NCI-H2107 (cell line): ENCODE measurements at regions not wholly inside any gene's neighbourhood (a gene's known extent, or its start where the extent isn't known, plus 50 kb on each side); places are given as distances from the start of the nearest gene placed in this dataset.

Experiments
- DNase-seq: peaks from one replicate; lab custom pipeline; 2025; lab: John Stamatoyannopoulos, UW

DNA sequence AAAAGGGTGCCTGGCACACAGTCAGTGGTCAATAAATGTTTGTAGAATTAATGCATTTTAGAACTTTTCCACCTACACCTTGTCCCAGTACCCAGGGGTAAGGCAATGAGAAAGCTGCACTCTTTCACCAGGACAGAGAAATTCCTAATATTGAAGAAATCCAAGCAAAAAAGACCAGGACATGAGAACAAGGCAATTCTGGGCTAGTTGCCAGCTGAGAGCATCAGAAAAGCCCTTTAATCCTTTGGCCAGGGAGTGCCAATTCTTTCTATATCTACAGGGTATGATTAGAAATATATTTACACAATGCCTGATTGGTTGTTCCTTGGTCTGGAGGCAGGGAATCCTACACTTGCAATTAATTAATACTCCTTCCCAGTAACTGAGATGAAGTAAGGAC, 492.4 kb upstream of the NFIA start:
- DNase-seq, result no peak

DNA sequence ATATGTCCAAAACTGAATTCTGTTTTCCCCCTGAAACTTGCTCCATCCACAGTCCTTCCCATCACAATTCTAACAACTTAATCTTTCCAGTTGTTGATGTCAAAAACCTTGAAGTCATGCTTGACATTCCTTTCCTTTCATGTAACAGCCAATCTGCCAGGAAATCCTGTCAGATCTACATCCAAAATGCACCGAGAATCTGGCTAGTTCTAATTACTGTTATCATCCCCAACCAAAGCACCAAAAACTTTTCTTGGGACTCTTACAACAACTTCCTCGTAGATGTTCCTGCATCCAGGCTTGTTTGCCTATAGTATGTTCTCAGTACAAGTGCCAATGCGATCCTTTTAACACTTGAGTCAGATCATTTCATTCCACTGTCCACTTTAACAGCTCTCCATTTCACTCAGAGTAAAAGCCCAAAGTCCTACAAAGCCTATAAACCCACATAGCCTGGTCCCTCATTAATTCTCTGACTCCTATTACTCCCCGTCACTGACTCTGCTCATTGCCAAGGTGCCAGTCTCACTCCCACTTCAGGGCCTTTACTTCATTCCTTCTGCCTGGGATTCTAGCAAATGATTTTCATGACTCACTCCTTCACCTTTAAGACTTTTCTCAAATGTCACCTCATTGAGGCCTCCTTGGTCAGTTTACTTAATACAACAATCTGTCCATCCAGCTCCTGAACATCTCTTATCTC, 493.2 kb upstream of the NFIA start:
- no peak for DNase-seq

- no peak for DNase-seq
Measured at GRCh38 chr1:60584371-60584770, 498.0 kb upstream of the NFIA start.

GRCh38 chr1:60583696-60584095, 498.7 kb upstream of the NFIA start:
- DNase-seq, result no peak

GRCh38 chr1:60581455-60582220, 500.7 kb upstream of the NFIA start:
- no peak for DNase-seq

DNA sequence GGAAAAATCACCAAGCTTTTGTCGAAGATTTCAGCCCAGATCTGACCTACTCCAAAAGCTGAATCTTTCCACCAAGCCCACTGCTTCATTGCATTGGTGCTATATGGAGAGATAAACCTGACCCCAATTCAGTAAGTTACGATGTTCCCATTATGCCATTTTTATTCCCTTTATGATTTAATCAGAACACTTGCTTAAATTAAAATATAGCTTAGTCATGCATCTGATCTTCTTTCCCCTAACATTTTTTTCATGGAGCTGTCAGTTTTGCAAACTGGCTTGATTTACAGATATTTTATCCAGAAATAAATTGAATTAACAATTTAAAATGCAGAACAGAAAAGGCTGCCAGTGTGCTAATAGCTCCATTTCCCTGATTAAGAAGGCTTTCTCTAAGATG, 503.5 kb upstream of the C1orf87 start:
- DNase-seq, result no peak

DNA sequence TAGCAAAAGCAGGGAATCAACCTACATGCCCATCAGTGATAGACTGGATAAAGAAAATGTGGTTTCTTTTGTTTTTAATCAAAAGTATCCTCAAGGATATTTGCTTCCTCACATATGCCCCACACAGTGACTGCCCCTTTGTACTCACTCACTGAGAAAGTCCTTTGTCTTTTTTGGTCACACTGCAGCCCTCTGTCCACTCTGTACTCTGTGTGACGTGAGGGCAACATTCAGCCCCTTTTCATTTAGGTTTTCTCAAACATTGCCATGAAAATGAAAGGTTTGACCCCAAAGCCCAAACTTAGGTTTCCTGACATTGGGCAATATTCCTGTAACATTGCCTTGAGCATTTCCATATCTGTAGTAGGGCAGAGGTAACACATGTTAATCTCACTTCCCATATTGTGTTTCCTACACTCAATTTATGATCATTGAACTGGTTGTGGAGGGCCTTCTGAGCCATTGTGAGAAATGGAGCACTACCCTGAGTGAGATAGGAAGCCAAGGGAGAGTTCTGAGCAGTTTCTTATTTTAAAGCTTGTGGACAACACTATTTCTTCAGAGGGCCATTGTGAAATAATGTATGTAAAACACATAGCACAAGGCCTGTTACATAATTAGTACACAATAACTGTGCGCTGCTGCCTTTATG, 501.9 kb upstream of the C1orf87 start:
- no peak for DNase-seq

DNA sequence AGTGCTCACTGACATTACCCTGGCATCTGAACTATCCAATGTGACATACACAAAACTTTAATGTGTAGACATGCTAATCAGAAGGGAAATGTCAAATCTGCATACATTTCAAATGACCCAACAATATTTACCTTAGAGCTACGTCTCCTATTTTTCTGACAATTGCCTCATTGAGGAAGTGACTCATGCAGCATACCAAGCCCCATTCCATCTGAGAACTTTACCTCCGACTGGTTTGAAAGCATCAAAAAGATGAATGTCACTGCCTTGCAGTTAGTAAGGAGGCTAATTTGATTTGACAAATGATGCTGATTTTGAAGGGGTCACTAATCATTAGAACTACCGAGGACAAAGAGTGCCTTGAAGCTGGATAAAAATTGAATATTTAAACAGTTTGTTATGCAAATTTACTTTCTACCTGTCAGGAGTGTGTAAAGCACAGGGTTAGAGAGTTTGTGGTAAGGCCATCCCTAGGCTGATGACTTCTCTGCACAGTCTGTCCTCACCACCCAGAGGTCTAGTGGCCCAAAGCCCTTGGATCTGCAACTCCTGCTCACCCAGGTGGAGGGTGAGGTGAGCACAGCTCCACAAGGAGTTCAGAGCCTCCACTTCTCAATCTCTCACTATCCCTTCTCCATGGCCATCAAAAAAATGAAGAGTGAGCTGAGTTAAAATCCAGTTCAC, 500.3 kb upstream of the C1orf87 start:
- DNase-seq, result no peak

DNA sequence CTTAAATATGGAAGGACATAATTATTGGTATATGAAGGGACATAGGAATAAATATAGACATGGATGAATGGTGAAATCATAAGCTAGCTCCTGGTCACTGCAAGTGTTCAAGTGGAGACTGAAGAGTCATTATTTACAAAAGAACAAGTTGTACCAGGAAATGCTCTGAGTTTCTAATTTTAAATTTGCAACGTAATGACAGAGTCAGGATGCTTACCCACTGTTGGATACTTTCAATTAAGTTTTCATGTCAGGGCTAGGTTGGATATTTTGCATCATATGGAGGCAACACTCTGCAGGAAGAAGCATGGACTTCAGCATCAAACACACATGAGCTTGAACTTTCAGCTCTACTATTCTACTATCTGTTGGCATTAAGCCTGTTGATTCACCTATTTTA, 499.6 kb upstream of the C1orf87 start:
- DNase-seq, result no peak

DNA sequence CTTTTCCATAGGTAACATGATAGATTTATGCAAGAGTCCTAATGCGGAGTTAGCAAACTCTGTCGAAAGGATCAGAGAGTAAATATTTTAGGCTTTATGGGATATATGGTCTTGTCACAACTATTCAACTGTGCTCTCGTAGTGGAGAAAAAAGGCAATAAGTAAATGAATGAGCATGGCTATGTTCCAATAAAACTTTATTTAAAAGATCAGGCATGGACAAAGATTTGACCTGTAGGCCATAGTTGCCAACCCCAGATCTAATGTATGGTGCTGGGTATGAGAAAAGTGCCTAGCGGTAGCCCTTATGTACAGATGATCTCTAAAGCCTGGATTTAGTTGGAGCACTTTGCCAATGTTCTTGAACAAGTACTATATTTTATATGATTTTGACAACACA, 498.8 kb upstream of the C1orf87 start:
- DNase-seq, result no peak

DNA sequence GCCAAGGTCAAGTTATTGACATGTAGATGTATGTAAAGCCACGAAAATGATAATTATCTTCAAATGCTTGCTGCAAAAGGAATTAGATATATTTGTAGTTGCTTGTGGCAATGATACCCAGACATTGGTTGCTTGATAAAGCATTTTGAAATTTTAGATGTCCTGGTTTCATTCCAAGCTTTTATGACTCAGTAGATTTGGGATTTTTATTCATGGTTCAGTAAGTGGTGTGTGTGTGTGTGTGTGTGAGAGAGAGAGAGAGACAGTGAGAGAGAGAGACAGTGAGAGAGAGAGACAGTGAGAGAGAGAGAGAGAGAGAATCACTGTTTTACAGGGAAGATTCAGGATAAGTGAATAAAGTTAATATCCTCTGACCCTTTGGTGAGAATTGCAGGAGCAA, 498.2 kb upstream of the C1orf87 start:
- no peak for DNase-seq

DNA sequence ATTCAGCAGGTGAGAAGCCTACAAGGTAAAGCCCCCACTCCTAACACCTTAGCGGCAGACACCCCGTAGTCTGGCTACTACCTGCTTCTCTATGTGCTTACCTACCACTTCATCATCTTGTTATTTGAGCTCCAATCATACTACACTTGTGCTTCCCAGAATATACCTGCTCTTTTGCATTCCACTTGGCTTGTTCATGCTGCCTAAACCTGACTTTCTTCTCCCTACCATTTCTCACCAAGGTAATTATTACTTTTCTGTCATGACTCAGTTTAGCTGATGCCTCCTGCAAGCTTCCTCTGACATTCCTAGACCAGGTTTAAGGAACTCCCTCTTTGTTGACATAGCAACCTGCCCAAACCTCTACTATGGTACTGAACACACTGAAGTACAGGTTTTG, 495.6 kb upstream of the C1orf87 start:
- no peak for DNase-seq

DNA sequence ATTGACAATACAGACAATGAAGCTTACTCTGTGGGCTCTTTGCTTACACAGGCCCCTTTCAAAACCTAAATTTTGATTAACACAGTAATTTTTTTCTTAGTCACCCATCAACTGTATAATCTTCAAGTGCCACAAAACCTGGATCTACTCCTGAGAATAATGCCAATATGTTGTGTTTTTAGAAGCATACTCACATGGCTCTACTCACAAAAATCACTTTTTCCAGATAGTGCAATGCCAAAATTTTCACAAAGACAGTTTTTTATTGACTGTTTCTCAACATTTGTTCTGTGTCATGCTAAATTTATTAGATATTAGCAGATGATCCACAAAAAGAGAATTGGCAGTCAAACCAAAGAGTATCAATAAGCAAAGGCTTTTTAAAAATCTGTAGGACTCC, 493.7 kb upstream of the C1orf87 start:
- DNase-seq, result no peak

GRCh38 chr1:60564916-60565750, 491.6 kb upstream of the C1orf87 start:
- no peak for DNase-seq

DNA sequence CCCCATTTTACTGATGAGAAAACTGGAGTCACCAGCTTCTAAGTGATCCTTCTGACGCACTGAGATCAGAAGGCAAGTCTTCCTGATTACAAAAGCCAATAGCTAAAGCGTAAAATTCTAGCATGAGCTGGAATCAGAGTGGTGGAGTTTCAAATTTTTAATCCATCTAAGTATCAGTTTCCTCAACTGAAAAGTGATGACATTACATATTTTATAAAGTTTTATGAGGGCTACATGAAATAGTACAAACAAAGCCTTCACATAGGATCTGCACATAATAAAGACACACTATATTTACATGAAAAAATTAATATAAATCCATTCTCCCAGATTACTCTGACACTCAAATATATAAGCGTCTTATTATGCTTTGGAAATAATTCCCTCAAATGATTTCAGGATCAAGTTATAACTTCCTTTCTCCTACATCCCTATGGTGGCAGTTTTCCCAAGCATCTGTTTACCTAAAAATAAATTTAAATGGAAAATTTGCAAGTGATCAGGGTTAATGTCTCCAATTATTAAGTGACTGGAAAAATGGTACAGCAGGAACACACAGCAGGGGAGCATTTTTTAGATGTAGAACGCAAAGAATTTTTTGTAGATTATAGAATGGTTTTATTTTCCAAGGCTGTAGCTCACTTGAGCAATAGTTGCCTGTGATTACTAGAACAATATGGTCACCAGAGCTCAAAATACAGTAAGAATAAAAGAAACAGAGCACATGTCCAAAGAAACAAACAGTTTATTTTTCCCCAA, 490.4 kb upstream of the C1orf87 start:
- DNase-seq, result no peak

- DNase-seq, result no peak
Measured at GRCh38 chr1:60562740-60563139, 489.2 kb upstream of the C1orf87 start.

DNA sequence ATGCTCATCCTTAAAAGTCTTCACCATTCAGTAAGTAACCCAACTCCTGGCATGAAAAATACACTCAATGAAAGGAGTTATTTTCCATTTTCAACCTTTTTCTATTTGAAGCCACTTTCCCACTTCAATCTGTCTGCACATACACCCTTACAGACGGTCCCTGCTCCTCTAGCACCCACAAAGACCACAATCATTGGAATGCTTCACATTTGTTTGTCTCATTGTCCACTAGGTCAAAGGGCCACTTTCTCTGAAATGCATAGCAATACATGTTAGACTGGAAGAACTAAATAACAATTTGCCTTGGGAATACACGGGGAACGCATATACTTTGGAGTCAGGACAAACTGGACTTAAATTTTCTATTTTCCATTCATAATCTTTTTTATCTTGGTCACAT, 487.1 kb upstream of the C1orf87 start:
- DNase-seq, result no peak

DNA sequence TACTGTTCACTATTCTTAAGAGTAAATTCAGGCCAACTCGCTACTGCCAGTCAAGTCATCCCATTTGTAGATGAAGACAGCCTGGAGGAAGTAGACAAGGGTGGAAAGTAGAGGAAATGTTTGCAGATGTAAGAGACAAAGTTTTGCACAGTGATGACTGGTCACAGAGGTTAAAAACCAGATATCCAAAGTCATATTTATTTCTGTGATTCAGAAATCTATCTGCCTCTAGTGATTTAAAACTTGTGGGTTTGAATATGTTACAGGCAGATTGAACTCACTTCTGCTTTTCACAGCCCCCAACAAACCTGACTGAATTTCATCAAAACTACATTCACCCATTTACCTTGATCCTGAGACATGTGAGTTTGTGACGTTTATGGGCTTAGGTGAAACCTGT, 484.7 kb upstream of the C1orf87 start:
- no peak for DNase-seq

GRCh38 chr1:60553730-60554129, 480.2 kb upstream of the C1orf87 start:
- no peak for DNase-seq

- no peak for DNase-seq
Measured at GRCh38 chr1:60547821-60548220, 474.3 kb upstream of the C1orf87 start.
